GM12878 (cell line): ENCODE measurements at regions not wholly inside any gene's neighbourhood (a gene's known extent, or its start where the extent isn't known, plus 50 kb on each side); places are given as distances from the start of the nearest gene placed in this dataset.

ENCODE experiments used
- ATAC-seq: fragments of 200-7000 bp; cut with Tn5 transposase; 3 replicates; pipeline ENCODE4 v1.9.1; 2020; ENCODE audit warnings: mild to moderate bottlenecking, moderate library complexity
- BruUV-seq: library from RNA; stranded (reverse); fragments of 400-500 nt; replicated peaks from 2 replicates; lab custom pipeline; 2021; lab: Mats Ljungman, UMichigan
- CTCF ChIA-PET: fragments of 300-600 bp; sonication (Branson Sonifier 250); formaldehyde crosslinking; extraction: SDS; loops from one replicate; lab custom pipeline; 2021; ENCODE audit warnings: inconsistent platforms; lab: Yijun Ruan, JAX
- POLR2A ChIA-PET: fragments of 350-600 bp; formaldehyde crosslinking; extraction: SDS; loops from one replicate; lab custom pipeline; 2021; ENCODE audit warnings: inconsistent platforms; lab: Charles Lee
- RAD21 ChIA-PET: fragments of 300-600 bp; sonication (Branson Sonifier 250); formaldehyde crosslinking; loops from one replicate; lab custom pipeline; 2023; ENCODE audit warnings: antibody characterized with exemption; ENCODE audit not compliant: unreplicated experiment; lab: Charles Lee
- SMC1A ChIA-PET: fragments of 300-600 bp; sonication (Branson Sonifier 250); formaldehyde crosslinking; loops from one replicate; lab custom pipeline; 2023; ENCODE audit not compliant: unreplicated experiment, uncharacterized antibody; lab: Charles Lee
- DNase-seq: peaks from one replicate; pipeline ENCODE4 v3.0.0-alpha.2; 2011; ENCODE audit warnings: low read depth, low spot score
- FAIRE-seq: peaks from 3 replicates; lab custom pipeline; 2011; peaks lifted over from hg19 to GRCh38; lab: Jason Lieb, UNC
- H2AFZ ChIP-seq: 2 replicates; pipeline ENCODE4 v1.6.0; 2011; ENCODE audit warnings: low read depth, low read length, control low read depth; ENCODE audit not compliant: control insufficient read depth
- H3K27ac ChIP-seq: 2 replicates; pipeline ENCODE4 v1.5.1; 2011; ENCODE audit warnings: control low read depth; ENCODE audit not compliant: control insufficient read depth, insufficient read depth
- H3K27me3 ChIP-seq, 2 experiments: replicated peaks in 1 of 2; 2 replicates each; pipeline versions ENCODE4 v1.6.0 to v1.6.1; 2011; ENCODE audit warnings: low read length in 1 of 2; ENCODE audit not compliant: control insufficient read depth in 2 of 2, insufficient read depth in 2 of 2
- H3K36me3 ChIP-seq, 2 experiments: 2 replicates each; pipeline ENCODE4 v1.5.1; 2011; ENCODE audit warnings: low read length in 1 of 2; ENCODE audit not compliant: control insufficient read depth in 2 of 2, insufficient read depth in 2 of 2
- H3K4me1 ChIP-seq: 2 replicates; pipeline ENCODE4 v1.6.1; 2011; ENCODE audit warnings: mild to moderate bottlenecking, low read length, moderate library complexity, mixed read lengths; ENCODE audit not compliant: control insufficient read depth, insufficient read depth
- H3K4me2 ChIP-seq: 2 replicates; pipeline ENCODE4 v1.6.0; 2011; ENCODE audit warnings: control low read depth; ENCODE audit not compliant: control insufficient read depth, insufficient read depth
- H3K4me3 ChIP-seq: fragments of 200-600 bp; sonication (generic); 2 replicates; pipeline ENCODE4 v1.5.1; 2016
- H3K79me2 ChIP-seq: 2 replicates; pipeline ENCODE4 v1.6.0; 2011; ENCODE audit warnings: low read length; ENCODE audit not compliant: control insufficient read depth, insufficient read depth
- H3K9ac ChIP-seq: 2 replicates; pipeline ENCODE4 v1.8.0; 2011; ENCODE audit warnings: low read length, control low read depth, mixed read lengths; ENCODE audit not compliant: control insufficient read depth, insufficient read depth
- H3K9me3 ChIP-seq: replicated peaks from 3 replicates; pipeline ENCODE4 v1.5.1; 2011; ENCODE audit warnings: mild to moderate bottlenecking, low read length; ENCODE audit not compliant: control insufficient read depth, insufficient read depth
- H4K20me1 ChIP-seq: 2 replicates; pipeline ENCODE4 v1.6.0; 2011; ENCODE audit not compliant: control insufficient read depth, insufficient read depth
- BCL11A ChIP-seq: IDR thresholded peaks from 2 replicates; pipeline ENCODE4 v1.6.1; 2011; ENCODE audit warnings: low read depth, low read length
- BHLHE40 ChIP-seq, 2 experiments: fragments of 450-650 bp in 1 of 2; IDR thresholded peaks; 2 replicates each; pipeline ENCODE4 v1.6.1; 2011 to 2017; ENCODE audit warnings: low read depth in 2 of 2, borderline replicate concordance in 1 of 2, improper control_type of control experiment in 1 of 2, low read length in 1 of 2, mild to moderate bottlenecking in 1 of 2
- CREM ChIP-seq: IDR thresholded peaks from 2 replicates; pipeline ENCODE4 v1.6.1; 2014; ENCODE audit warnings: antibody characterized with exemption, low read depth
- HCFC1 ChIP-seq: fragments of 150-350 bp; IDR thresholded peaks from 2 replicates; pipeline ENCODE4 v1.6.1; 2014; ENCODE audit warnings: low read length
- KAT2A ChIP-seq: conservative IDR thresholded peaks from 2 replicates; pipeline ENCODE4 v1.6.1; 2011; ENCODE audit warnings: low read depth, low read length; ENCODE audit not compliant: control insufficient read depth
- KDM1A ChIP-seq: fragments of 200-600 bp; sonication (generic); IDR thresholded peaks from 2 replicates; pipeline ENCODE4 v1.6.1; 2016; ENCODE audit warnings: borderline replicate concordance
- MEF2A ChIP-seq: IDR thresholded peaks from 2 replicates; pipeline ENCODE4 v1.6.1; 2011; ENCODE audit warnings: low read depth, mild to moderate bottlenecking, low read length, moderate library complexity; ENCODE audit not compliant: insufficient read depth
- MEF2B ChIP-seq: fragments of 450-650 bp; IDR thresholded peaks from 2 replicates; pipeline ENCODE4 v1.6.1; 2018; ENCODE audit warnings: mild to moderate bottlenecking, moderate library complexity; ENCODE audit not compliant: partially characterized antibody, poor library complexity, severe bottlenecking
- MYB ChIP-seq: fragments of 150-350 bp; IDR thresholded peaks from 2 replicates; pipeline ENCODE4 v1.6.1; 2014; ENCODE audit warnings: mild to moderate bottlenecking, low read depth, low read length, borderline replicate concordance
- SIN3A ChIP-seq: IDR thresholded peaks from 2 replicates; pipeline ENCODE4 v1.6.1; 2012; ENCODE audit warnings: low read depth, low read length, improper control_type of control experiment
- SMC3 ChIP-seq: IDR thresholded peaks from 2 replicates; pipeline ENCODE4 v1.6.1; 2011; ENCODE audit warnings: low read length, improper control_type of control experiment, borderline replicate concordance
- TCF12 ChIP-seq: IDR thresholded peaks from 2 replicates; pipeline ENCODE4 v1.6.1; 2011; ENCODE audit warnings: low read depth, mild to moderate bottlenecking, low read length
- TCF3 ChIP-seq: IDR thresholded peaks from 2 replicates; pipeline ENCODE4 v1.6.1; 2012; ENCODE audit warnings: low read depth, mild to moderate bottlenecking, low read length, borderline replicate concordance; ENCODE audit not compliant: insufficient read depth
- ZBTB11 ChIP-seq: fragments of 450-650 bp; formaldehyde crosslinking; IDR thresholded peaks from 2 replicates; pipeline ENCODE4 v1.5.0; 2022; ENCODE audit warnings: mild to moderate bottlenecking, missing genetic modification characterization
- ZNF622 ChIP-seq: fragments of 450-650 bp; IDR thresholded peaks from 2 replicates; pipeline ENCODE4 v1.6.1; 2017; ENCODE audit warnings: mild to moderate bottlenecking, inconsistent platforms
- WGBS: methylation state at CpG from one replicate; pipeline ENCODE4 v1.1.6; 2016; ENCODE audit warnings: low lambda C conversion rate; ENCODE audit not compliant: insufficient replicate concordance, insufficient coverage; ENCODE audit errors: missing lambda C conversion rate; 5-methylcytosine and 5-hydroxymethylcytosine counted together
- in situ Hi-C: fragments of 300-500 bp; cut with MboI; formaldehyde crosslinking; loops from 9 replicates; pipeline ENCODE4 v1.14.3; 2018; ENCODE audit warnings: mixed read lengths
- intact Hi-C: fragments of 100-400 bp; cut with micrococcal nuclease; formaldehyde crosslinking; loops from one replicate; pipeline ENCODE4 v1.14.2; 2022; ENCODE audit not compliant: unreplicated experiment

DNA sequence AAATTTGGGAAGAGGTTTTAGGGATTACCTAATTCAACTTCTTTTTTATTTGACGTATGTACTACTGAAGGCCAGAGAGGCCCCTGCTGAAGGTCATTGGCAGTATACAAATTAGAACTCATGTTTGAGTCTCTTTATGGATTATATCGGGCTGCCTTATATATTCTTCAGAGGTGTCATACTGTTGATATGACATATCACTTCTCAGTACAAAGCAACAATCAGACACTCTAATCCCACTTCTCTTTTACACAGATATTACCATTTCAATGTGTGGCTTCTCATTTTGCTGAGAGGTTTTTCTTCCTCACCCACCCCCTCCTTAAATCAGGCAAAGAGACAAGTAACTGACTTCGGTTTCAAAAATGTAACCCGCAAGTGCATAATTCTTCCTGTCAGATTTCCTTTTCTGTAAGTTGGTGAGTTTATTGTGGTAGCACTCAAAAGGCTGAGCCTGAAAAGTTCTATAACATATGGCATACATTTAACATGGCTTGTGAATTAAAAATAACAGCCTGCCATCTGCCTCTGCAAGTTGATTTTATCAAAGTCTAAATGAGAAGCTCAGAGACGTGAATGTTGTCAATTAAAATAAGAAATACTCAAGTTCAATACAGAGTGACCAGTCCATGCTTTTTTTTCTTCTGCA lies 163.6 kb upstream of the RORB start:
- POLR2A ChIA-PET, result no interaction called here
- Histone ChIP-seq H3K27me3 (no peaks in the 10 kb centered on the region; a peak in 1 of 4 replicates), H3K4me3 (no peak overlapping the region), H3K9me3 (no peaks in the 10 kb centered on the region), H3K4me1 (no peaks in the 10 kb centered on the region), H3K27ac (no peak overlapping the region), H3K9ac (no peak overlapping the region), H4K20me1 (no peaks in the 10 kb centered on the region), H2AFZ (no peak overlapping the region), H3K36me3 (no peaks in the 10 kb centered on the region), H3K4me2 (no peak overlapping the region), H3K79me2 (no peaks in the 10 kb centered on the region)
- no peak for FAIRE-seq
- CTCF ChIA-PET, result no interaction called here
- RAD21 ChIA-PET, result no interaction called here
- intact Hi-C loops, result no loop called here
- in situ Hi-C loops, result no loop called here
- 29% methylated on average over 5 of the region's 5 CpGs for WGBS
- SMC1A ChIA-PET, result no interaction called here
- TF ChIP-seq MYB (no peak), CREM (no peak), SIN3A (no peak), ZNF622 (no peak), TCF12 (no peak), ZBTB11 (CRISPR knock-in tag) (no peak), BCL11A (no peak), HCFC1 (no peak), MEF2A (no peak), KAT2A (no peak), SMC3 (no peak), TCF3 (no peak), BHLHE40 (IDR thresholded peaks at IDR 0.05; ENCODE audit: borderline replicate concordance in 1 of 2, low read depth in 2 of 2, low read length in 1 of 2) (no peak), MEF2B (no peak), KDM1A (no peak)
- DNase-seq, result no peak
- ATAC-seq, result no peak
- no TSS peak for BruUV-seq
